ENCODE measurements at regions not wholly inside any gene's neighbourhood (a gene's known extent, or its start where the extent isn't known, plus 50 kb on each side); places are given as distances from the start of the nearest gene placed in this dataset.

- TF ChIP-seq CTCF (IDR thresholded peaks at IDR 0.05; ENCODE audit: control extremely low read depth, extremely low read depth), result no peak
- ATAC-seq (ENCODE audit: insufficient read depth, low FRiP score), result no peak
- 63 to 73% methylated on average over 3 of the region's 3 CpGs for whole genome bisulfite sequencing, 2 donors
- Histone ChIP-seq H3K27me3 (ENCODE audit: control insufficient read depth in 3 of 3, insufficient read depth in 3 of 3, low read length in 2 of 3) (no peaks in the 10 kb centered on the region), H3K27ac (ENCODE audit: low read depth in 1 of 2, low read length in 1 of 2) (no peak overlapping the region), H3K9ac (ENCODE audit: insufficient read depth in 1 of 2, low read length in 2 of 2) (no peak overlapping the region), H3K9me3 (ENCODE audit: control insufficient read depth in 4 of 4, insufficient read depth in 3 of 4, low read length in 3 of 4) (no peaks in the 10 kb centered on the region), H3K36me3 (ENCODE audit: control insufficient read depth in 4 of 4, insufficient read depth in 4 of 4, low read length in 4 of 4) (no peaks in the 10 kb centered on the region), H3K4me3 (no peak overlapping the region), H3K4me1 (ENCODE audit: control insufficient read depth in 5 of 5, insufficient read depth in 5 of 5, low read length in 5 of 5) (no peaks in the 10 kb centered on the region)
- DNase-seq, result peak in 1 of 3 donors; percentile 20
These were observed 386.9 kb upstream of the FAM174A start for GRCh38 chr5:100148239-100148638.

GRCh38 chr5:100142607-100143006 is 392.6 kb upstream of the FAM174A start:
- DNase-seq, result no peak
- no peak overlapping the region for H3K27ac ChIP-seq (ENCODE audit: low read depth in 1 of 2, low read length in 1 of 2)
- no peaks in the 10 kb centered on the region for H3K9me3 ChIP-seq (ENCODE audit: control insufficient read depth in 4 of 4, insufficient read depth in 3 of 4, low read length in 3 of 4)
- H3K36me3 ChIP-seq (ENCODE audit: control insufficient read depth in 4 of 4, insufficient read depth in 4 of 4, low read length in 4 of 4), result no peaks in the 10 kb centered on the region
- no peak overlapping the region for H3K9ac ChIP-seq (ENCODE audit: insufficient read depth in 1 of 2, low read length in 2 of 2)
- no peak for TF ChIP-seq CTCF (IDR thresholded peaks at IDR 0.05; ENCODE audit: control extremely low read depth, extremely low read depth)
- no peak overlapping the region for H3K4me3 ChIP-seq
- no peak for ATAC-seq (ENCODE audit: insufficient read depth, low FRiP score)
- no peaks in the 10 kb centered on the region for H3K4me1 ChIP-seq (ENCODE audit: control insufficient read depth in 5 of 5, insufficient read depth in 5 of 5, low read length in 5 of 5)
- H3K27me3 ChIP-seq (ENCODE audit: control insufficient read depth in 3 of 3, insufficient read depth in 3 of 3, low read length in 2 of 3), result no peaks in the 10 kb centered on the region

GRCh38 chr5:100131161-100131560 is 404.0 kb upstream of the FAM174A start:
- no peaks in the 10 kb centered on the region for H3K4me1 ChIP-seq (ENCODE audit: control insufficient read depth in 5 of 5, insufficient read depth in 5 of 5, low read length in 5 of 5)
- no peak overlapping the region for H3K9ac ChIP-seq (ENCODE audit: insufficient read depth in 1 of 2, low read length in 2 of 2)
- no peaks in the 10 kb centered on the region for H3K36me3 ChIP-seq (ENCODE audit: control insufficient read depth in 4 of 4, insufficient read depth in 4 of 4, low read length in 4 of 4)
- no peak for ATAC-seq (ENCODE audit: insufficient read depth, low FRiP score)
- no peak for TF ChIP-seq CTCF (IDR thresholded peaks at IDR 0.05; ENCODE audit: control extremely low read depth, extremely low read depth)
- no peak overlapping the region for H3K27ac ChIP-seq (ENCODE audit: low read depth in 1 of 2, low read length in 1 of 2)
- no peaks in the 10 kb centered on the region for H3K9me3 ChIP-seq (ENCODE audit: control insufficient read depth in 4 of 4, insufficient read depth in 3 of 4, low read length in 3 of 4)
- DNase-seq, result no peak
- H3K27me3 ChIP-seq (ENCODE audit: control insufficient read depth in 3 of 3, insufficient read depth in 3 of 3, low read length in 2 of 3), result no peaks in the 10 kb centered on the region
- WGBS, 2 donors, result 97 to 98% methylated on average over 1 of the region's 1 CpG
- H3K4me3 ChIP-seq, result no peak overlapping the region

- TF ChIP-seq CTCF (IDR thresholded peaks at IDR 0.05; ENCODE audit: control extremely low read depth, extremely low read depth), result no peak
- Histone ChIP-seq H3K36me3 (ENCODE audit: control insufficient read depth in 4 of 4, insufficient read depth in 4 of 4, low read length in 4 of 4) (no peaks in the 10 kb centered on the region), H3K4me3 (no peak overlapping the region), H3K9ac (ENCODE audit: insufficient read depth in 1 of 2, low read length in 2 of 2) (no peak overlapping the region), H3K27ac (ENCODE audit: low read depth in 1 of 2, low read length in 1 of 2) (no peak overlapping the region), H3K9me3 (ENCODE audit: control insufficient read depth in 4 of 4, insufficient read depth in 3 of 4, low read length in 3 of 4) (no peaks in the 10 kb centered on the region), H3K27me3 (ENCODE audit: control insufficient read depth in 3 of 3, insufficient read depth in 3 of 3, low read length in 2 of 3) (no peaks in the 10 kb centered on the region), H3K4me1 (ENCODE audit: control insufficient read depth in 5 of 5, insufficient read depth in 5 of 5, low read length in 5 of 5) (no peaks in the 10 kb centered on the region)
- DNase-seq (no peak), ATAC-seq (ENCODE audit: insufficient read depth, low FRiP score) (no peak)
These were observed 404.9 kb upstream of the FAM174A start for GRCh38 chr5:100130307-100130706.

All from lung (tissue), 11 donors.